ENCODE measurements at regions not wholly inside any gene's neighbourhood (a gene's known extent, or its start where the extent isn't known, plus 50 kb on each side); places are given as distances from the start of the nearest gene placed in this dataset.

GRCh38 chr1:37096523-37096922 lies 62.2 kb upstream of the GRIK3 start:
- TF ChIP-seq POLR2A (IDR thresholded peaks at IDR 0.05) (no peak), POLR2AphosphoS5 (IDR thresholded peaks at IDR 0.05; ENCODE audit: insufficient read depth in 1 of 2, low read depth in 1 of 2) (no peak)
